Hepatic stellate cell (primary cell): ENCODE measurements at regions not wholly inside any gene's neighbourhood (a gene's known extent, or its start where the extent isn't known, plus 50 kb on each side); places are given as distances from the start of the nearest gene placed in this dataset.

Experiments
- DNase-seq: peaks from one replicate; pipeline ENCODE4 v3.0.0; 2011; ENCODE audit warnings: low spot score

GRCh38 chr13:106433066-106433465 lies 102.4 kb downstream of the EFNB2 start:
- no peak for DNase-seq

- DNase-seq = no peak
These were observed 102.8 kb downstream of the EFNB2 start for GRCh38 chr13:106432636-106433035.

DNA sequence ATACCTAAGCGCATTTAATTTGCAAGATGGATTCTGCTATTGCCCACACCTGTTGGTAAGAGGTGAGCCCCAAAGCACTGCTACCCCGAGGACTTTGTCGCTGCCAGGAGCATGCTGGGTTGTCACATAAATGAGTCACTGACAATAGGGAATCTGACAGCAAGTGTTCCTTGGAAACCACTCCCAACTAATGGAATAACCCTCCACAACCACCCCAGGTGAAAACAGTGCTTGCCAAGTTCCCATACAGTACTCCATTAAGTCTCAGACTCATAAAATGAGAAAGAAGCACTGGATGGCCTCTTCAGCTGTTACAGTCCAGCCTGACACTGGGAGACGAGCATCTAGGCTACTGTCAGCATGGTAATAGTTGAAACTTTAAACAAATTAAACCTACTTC lies 108.6 kb downstream of the EFNB2 start:
- no peak for DNase-seq

DNA sequence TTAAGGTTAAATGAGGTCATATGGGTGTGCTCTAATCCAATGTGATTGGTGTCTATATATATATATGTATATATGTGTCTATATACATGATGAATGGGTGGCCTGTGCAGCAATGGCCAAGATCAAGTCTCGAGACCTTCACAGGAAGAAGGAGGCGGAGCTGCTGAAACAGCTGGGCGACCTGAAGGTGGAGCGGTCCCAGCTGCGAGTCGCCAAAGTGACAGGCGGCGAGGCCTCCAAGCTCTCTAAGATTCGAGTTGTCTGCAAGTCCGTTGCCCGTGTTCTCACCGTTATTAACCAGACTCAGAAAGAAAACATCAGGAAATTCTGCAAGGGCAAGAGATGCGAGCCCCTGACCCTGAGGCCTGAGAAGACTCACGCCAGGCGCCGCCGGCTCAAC lies 109.8 kb downstream of the EFNB2 start:
- no peak for DNase-seq

GRCh38 chr13:106424805-106425204 lies 110.7 kb downstream of the EFNB2 start:
- no peak for DNase-seq

DNA sequence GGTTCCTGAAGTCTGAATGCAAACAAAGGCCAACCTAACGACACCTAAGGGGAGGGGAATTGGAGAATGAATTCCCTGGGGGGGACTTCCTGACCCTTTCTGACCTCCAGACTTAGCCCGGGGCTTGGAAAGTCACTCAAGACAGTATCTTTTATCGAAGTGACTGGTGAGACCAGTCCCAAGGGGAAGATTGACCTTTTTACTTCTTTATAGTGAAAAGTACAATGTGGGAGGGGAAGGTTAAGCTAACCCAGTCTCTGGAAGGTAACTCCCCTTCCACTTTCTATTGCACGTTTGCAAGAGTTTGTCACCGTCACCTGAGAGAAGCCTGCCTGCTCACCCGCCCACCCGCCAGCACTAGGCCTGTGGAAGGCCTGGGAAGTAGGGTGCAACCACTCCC lies 111.9 kb downstream of the EFNB2 start:
- no peak for DNase-seq

DNA sequence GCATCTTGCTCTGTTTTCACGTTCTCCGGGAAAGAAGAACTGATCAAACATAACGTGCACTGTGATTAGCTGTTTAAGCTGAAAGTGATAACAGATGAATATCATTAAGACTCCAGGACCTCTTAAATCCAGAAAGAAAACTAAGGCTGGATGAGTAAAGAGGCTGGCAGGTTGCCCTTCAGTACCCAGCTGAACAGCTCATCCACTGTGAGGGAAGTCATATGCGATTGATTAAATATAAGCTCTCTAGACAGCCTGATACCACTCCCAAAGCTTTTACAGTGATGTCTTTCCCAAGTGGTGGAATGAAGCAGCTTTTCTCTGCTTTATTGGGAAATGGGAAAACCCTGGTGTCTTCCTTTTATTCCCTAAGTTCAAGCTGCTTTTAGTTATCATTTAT lies 116.9 kb downstream of the EFNB2 start:
- no peak for DNase-seq

DNA sequence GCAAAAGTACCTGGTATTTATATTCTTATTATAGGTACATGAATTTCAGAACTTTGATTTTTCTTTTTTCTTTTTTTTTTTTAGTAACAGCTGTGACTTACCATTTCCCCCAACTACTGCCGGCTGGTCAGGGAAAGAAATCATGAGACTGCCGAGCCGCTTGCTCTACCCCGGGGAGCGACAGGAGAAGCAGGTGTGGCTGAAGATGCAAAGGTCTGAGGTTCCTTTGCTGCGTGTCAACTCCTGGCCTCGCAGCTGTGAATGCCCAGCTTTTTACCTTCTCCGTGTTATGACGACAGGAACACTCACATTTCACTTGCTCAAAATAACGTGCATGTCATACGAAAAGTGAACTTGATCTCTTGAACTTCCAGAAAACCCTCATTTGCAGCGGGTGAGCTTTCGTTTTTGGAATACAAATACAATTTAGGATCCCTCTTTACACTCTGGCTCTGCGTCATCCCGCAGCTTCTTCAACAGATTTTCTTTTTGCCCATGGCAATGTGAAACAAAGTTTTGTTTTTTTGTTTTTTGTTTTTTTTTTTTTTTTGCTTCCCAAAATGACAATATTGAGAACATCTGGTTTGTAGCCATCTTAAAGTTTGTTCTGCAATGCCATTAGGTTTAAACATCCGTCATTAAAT lies 117.9 kb downstream of the EFNB2 start:
- no peak for DNase-seq

GRCh38 chr13:106416645-106417044 lies 118.8 kb downstream of the EFNB2 start:
- no peak for DNase-seq

GRCh38 chr13:106415971-106416370 lies 119.5 kb downstream of the EFNB2 start:
- DNase-seq = no peak

GRCh38 chr13:106415442-106415841 lies 120.0 kb downstream of the EFNB2 start:
- no peak for DNase-seq

GRCh38 chr13:106407338-106407737 lies 128.1 kb downstream of the EFNB2 start:
- DNase-seq = no peak

DNA sequence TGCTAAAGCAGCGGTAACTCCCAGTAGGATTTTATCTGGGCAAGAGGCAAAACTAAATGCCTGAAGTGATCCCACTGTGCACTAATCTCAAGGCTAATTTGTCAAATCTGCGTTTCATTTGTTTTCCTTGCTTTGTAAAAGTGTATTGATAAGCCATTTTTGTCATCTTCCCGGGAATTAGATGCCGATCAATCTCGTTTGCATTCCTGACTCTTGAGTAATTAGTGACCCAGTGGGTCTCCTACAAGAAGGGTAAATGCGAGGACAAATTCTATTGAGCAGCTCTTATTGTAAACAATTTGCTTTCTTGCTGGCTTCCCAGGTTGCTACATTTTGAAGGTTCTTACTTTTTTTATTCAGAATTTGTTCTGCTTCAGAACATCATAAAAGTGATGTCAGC lies 129.7 kb downstream of the EFNB2 start:
- no peak for DNase-seq

DNA sequence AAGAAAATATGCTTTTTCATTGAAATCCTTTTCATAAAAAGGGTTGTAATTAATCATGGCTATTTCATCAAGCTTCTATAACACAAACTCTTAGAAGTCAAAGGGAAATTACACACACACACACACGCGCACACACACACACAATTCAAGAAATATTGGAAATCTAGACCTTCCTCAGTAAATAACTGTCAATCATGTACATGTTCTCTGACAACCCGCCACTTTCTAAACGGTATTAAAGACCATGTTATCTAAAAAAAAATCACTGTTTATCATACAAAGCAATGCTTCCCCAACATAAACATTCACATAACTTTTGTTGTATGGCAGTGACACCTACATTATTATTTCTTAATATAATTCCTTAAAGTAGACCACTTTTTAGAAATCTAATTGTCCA lies 132.2 kb downstream of the EFNB2 start:
- no peak for DNase-seq

GRCh38 chr13:106402866-106403265 lies 132.6 kb downstream of the EFNB2 start:
- no peak for DNase-seq

- no peak for DNase-seq
These were observed 134.4 kb downstream of the EFNB2 start for GRCh38 chr13:106401081-106401480.

GRCh38 chr13:106400289-106400688 lies 135.2 kb downstream of the EFNB2 start:
- DNase-seq = no peak

- DNase-seq = no peak
These were observed 137.2 kb downstream of the EFNB2 start for GRCh38 chr13:106398289-106398688.

DNA sequence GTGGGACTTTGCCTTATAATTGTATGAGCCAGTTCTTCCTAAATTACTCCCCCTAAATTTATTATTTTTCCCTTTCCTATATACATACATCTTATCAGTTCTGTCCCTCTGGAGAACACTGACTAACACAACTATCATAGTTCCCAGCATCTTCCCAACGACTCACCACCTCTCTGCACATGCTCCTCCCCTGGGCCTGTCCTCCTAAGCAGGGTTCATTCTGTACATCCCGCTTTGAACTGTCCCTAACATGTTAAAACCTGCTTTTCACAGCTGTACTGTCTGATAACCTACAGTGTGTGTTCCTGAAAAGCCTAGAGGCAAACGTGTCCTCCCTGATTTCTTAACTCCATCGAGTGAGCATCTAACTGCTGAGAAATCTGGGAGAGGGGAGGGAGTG lies 141.7 kb downstream of the EFNB2 start:
- DNase-seq = no peak

DNA sequence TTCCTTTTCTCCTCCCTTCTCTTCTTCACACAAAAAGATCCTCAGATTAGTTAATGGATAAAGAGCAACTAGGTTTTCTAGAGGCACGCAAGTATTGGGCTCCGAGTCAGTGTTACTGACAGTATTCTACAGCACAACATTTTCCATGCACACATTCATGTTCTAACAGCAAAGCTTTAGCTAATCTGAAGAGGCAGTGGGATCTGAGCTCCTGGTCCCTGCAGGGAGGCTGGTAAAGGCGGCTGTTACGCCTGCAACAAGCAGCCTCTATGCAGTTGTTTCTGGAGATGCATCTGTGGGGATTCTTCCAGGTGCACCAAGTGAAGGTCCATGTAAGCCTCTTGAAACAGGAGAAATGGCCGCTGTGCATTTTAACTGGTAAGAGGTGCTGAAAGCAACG lies 143.8 kb downstream of the EFNB2 start:
- no peak for DNase-seq

DNA sequence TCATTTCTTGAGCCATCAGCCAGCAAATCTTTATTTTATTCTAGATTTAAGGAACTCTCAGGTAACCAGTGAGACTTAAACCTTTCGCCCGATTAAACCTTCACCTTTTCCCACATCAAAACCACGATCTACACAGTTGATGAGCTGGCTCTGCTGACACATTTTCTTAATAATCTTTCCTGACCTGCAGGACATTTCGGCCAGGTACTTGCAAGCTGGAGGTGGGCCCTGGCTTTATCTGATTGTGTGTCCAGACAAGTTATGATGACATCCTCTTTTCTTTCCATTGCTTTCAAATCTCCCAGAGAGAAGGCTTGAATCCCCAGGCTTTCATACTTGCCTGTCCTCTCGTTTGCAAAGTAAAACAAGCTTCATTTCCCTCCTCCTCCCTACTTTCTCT lies 144.2 kb downstream of the EFNB2 start:
- no peak for DNase-seq

DNA sequence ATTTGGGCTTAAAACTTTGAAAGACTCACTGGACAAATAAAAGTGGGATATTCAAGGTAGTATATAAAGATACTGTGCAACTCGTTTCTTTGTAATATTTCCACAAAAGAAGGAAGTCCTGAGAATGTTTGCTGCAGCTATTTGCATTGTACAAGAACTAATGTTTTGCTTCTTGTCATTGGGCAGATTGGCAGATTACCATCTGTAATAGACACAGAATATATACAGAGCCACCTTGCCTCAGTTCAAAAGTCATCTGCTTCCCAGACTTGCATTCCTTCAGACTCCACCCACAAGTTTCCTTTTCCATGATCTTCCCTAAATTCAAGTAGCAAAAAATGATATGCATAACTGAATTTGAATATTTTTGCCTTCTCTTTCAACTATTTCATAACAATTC lies 145.1 kb downstream of the EFNB2 start:
- DNase-seq = no peak

DNA sequence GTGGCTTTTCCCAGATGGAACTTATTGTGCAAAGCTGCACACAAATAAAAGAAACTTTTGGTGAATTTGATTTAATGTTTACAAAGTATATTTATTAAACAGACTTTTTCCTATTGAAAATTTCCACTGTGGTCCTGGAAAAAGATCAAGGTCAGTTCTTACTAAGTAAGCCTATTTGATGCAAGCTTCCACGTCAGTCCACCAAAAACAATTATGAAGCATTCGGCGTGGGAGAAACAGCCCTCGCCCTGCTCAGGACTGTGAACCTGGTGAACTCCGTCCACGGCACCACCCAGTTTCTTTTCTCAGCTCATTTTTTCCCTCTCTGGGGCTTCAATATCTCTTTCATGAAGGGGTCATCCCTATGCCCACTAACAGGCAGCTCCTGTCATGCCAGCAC lies 149.8 kb downstream of the EFNB2 start:
- no peak for DNase-seq

DNA sequence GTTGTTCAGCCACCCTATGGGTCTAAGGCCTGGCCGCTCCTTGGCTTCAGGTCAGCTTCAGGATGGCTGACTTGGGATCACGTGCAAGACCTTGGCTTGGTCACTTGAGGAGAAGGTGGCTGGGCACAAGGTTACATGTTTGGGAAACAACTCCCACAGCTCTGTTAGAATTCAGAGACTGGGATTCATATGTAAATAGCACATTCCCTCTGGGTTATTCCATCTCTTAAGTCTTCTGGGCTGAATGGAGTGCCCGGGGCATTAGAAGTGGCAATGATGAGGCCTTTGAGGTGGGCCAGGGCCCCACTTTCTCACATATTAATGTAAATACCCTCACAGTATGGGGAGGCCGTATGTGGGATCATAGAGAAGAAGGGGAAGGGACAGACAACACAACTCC lies 150.9 kb downstream of the EFNB2 start:
- no peak for DNase-seq

GRCh38 chr13:106383791-106384190 lies 151.7 kb downstream of the EFNB2 start:
- DNase-seq = no peak
